GM21825 (cell line): ENCODE measurements at regions not wholly inside any gene's neighbourhood (a gene's known extent, or its start where the extent isn't known, plus 50 kb on each side); places are given as distances from the start of the nearest gene placed in this dataset.

Source experiments
- ATAC-seq: cut with Tn5 transposase; IDR thresholded peaks from one replicate; pipeline ENCODE4 v1.9.1; 2021; ENCODE audit warnings: mild to moderate bottlenecking, moderate library complexity; ENCODE audit not compliant: unreplicated experiment

DNA sequence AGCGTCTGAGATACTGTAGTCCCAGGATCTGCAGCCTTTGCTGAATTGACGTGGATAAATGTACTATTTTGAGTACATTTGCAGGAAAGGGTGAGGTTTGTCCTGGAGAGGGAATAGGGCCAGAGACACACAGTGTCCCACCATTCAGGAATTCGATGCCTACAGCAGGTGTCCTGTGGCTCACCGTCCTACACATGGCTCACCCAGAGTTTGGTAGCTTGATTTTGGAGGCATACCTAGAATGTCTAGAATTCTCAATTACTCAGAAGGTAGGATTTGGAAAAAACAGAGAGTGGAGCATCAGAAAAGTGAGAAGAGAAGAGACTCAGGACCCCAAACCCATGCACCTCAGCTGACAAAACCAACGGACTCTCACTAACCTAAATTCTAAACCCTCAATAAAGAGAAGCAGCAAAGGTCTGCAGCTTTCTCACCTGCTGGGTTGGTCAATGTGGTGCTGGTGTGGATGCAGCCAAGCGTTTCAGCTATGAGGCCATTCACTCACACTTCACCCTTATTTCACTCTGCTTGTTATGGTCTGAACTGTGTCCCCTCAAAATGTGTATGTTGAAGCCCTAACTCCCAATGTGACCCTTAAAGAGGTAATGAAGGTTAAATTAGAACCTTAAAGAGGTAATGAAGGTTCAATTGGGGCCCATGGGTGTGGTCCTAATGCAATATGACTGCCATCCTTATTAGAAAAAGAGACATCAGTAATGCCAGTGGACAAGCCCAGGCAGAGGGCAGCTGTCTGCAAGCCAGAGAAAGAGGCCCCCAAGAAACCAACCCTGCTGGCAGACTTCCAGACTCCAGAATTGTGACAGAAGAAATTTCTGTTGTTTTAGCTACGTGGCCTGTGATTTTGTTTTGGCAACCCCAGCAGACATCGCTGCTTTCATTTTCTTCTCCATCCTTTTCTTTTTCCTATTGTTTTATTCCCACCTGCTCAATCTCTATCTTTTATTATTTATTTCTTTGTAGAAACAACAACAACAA lies 187.8 kb downstream of the SNX19 start:
- no peak for ATAC-seq

DNA sequence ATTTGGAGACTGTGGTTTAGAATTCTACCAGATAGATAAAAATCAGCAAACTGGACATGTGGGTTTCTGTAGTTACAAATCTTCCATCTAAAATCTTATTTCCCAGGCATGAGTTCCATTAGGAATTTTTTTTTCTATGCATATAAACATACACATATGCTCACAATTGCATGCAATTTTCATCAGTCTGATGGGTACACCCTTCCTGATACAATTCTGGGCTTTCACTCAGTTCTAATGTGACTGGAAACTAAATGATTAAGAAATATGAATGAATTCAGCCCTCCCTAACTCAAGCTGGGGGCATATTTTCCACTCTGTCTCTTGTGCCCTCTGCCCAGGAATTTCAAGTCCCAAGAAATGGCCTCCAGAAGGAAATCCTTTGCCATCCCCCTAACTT lies 187.1 kb downstream of the SNX19 start:
- ATAC-seq = no peak

DNA sequence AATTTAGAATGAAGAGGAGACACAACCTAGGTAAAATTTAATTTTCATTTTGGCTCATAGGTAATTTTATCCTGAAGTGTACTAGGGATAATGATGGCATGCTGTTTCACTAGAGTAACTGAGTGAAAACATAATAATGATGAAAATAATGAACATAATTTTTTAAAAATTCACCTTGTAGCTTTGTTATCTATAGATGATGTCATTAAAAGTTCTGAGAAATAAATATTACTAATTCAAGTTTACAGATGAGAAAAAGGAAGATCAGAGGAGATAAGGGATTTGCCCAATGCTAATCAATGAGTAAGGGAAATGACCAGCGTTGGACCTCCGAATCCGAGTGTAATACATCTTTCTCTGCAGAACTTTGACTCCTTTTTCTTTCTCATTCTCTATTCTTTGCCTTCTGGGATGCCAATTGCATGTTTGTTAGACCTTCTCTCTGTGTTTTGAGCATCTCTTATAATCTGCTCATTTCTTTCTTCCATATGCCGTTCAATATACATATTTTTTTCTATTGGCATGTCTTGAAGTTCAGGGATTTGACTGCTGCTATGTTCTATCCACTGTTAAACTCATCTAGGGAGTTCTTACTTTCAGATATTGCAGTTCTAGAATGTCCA lies 186.5 kb downstream of the SNX19 start:
- no peak for ATAC-seq

DNA sequence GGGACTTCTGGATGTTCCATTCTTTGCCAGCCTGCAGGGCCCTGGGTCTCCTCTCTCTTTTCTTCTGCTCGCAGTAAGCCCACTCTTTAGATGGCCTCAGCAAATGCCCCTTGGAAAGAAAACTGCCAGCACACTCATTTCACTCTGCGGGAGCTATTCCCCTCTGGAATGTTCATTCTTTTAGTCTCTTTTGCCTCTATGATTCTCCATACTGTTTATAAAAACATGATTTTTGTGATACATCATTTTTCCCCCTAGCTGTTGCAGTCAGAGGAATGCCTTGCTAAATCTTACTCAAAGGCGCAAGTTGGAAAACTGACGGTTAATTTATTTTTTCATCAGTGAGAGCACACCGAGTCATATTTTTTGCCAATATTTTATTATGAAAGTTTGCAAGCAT lies 184.9 kb downstream of the SNX19 start:
- ATAC-seq = no peak

DNA sequence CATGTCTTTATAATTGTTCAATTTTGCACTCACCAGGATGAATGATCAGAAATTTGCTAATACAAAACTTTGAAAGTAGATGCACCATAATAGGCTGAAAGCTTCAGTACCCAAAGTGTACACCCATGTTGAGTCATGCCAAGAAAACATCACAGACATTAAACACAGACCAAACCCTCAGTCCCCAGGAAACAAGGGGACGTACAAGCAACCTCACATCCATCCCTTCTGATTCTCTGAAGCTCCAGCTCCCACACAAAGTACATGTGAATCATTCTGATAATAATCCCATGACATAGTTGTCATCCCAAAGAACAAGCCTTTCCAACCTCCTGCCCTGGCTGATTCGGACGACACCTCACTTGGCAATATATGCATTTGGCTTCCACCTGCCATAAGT lies 183.8 kb downstream of the SNX19 start:
- ATAC-seq = no peak

DNA sequence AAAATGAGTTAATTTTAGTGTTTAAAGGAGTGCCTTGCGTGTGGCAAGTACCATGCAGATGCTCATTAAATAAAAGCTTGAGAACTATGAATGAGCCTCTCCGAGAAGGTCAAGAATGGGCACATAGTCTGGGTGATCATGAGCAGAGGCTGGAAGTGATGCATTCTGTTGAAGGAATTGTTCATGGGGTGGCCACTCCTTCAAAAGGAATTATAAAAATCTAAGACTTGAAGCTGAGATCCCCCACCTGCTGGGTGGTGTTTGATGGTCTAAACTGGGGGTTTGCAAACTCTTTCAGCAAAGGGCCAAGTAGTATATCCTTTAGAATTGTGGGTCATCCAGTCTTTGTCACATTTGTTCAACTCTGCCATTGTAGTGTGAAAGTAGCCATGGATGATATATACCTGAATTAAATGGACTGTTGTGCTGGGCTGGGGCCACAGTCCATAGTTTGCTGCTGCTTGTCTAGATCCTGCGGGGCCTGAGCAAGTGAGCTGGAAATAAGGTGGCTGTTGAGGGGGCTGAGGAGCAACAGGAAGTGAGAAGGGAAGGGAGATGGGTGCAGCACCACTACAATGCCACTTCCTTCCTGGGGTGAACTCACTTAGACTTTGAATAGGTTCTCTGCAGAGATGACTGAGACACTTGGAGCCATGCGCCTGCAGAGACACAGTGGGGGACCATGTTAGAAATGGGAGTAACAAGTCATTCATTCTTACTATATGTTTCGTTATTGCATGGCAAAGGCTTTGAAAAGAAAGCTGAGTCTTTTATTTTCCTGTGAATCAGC lies 179.0 kb downstream of the SNX19 start:
- no peak for ATAC-seq

DNA sequence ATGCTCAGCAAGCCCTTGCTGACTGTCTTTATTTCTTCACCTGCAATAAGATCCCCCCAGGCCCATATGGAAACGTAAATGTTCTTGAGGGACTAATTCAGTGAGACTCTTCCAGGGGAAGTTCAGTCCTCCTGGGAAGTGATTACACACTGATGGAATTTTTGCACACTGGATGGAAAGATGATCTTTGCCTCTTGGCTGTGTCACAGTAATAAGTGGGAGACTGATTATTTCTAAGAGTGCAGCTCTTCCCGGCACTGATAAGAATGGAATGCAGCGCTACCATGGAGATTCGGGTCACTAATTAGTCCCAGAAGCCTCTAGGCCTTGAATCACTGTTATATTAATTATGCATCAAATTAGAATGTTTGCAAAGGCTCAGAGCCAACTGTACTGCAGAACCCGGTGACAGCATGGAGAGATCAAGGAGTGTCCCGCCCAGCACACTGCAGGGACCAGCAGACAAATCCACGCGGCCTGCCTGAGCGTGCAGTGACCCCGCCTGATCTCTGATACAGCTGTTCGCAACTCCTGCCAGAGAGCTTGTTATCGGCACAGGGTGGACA lies 178.3 kb downstream of the SNX19 start:
- ATAC-seq = no peak

DNA sequence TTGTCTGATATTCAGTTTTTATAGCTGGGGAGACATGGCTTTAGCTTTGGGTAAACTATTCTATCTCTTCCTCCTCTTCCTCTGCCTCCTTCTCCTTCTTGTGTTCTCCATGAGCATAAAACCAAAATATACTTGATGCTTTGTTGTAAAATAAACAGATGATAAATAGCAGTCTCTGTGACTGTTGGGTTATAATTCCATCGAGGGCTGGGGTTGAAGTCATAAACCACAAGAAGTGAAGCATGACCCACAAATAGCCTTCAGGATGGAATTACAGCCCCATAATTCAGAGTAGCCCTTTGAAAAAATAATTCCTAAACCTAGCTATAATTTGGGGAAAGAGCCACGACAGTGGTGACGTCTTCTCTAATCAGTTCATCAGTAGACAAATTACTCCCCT lies 177.7 kb downstream of the SNX19 start:
- no peak for ATAC-seq

DNA sequence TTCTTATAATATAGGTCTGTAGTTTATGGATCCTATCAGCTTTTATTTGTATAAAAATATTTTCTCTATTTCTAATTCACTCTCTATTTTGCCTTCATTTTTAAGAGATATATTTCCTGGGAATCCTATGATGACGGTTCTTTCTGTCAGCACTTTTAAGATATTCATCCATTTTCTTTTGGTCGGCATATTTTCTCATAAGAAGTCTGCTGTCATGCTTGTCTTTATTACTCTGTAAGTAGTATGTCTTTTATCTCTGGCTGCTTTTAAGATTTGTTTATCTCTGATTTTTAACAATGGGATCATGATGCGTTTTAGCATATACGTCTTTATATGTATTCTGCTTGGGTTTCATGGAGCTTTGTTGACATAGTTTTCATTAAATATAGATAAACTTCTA lies 175.5 kb downstream of the SNX19 start:
- ATAC-seq = no peak

DNA sequence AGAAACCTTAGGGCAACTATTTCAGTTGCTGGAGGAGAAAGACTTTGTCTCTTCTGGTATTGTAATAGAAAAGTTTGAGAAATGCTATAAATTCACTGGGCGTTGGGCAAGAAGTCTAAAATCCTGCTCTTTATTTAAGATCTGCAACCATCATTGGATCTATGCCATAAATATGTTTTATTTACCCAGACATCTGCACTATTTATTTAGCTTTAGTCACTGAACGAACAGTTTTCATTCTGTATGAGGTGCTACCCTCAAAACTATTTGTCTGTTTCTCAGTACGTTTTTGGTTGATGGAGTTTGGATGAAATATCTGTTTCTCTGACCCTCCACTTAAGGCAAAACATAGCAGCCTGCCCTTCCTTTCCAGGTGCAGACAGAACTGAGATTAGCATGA lies 171.5 kb downstream of the SNX19 start:
- ATAC-seq = no peak

DNA sequence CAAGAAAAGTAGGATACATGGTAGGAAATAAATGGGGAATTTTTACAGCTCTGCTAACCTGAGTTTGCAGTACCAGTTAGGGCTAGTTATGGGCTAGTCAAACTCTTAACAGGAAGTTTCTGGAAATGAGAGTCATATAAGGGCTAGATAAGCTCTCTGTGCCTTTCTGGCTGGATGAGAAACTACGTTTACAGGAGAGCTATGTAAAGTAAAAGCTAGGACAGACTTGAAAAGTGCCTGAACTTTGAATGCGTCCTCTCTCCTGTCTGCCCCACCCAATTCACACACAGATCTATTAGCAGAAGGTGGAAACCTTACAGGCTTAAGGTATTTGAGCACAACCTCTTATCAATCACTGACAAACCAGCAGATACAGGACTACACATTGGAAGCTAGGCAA lies 167.1 kb downstream of the SNX19 start:
- ATAC-seq = no peak

DNA sequence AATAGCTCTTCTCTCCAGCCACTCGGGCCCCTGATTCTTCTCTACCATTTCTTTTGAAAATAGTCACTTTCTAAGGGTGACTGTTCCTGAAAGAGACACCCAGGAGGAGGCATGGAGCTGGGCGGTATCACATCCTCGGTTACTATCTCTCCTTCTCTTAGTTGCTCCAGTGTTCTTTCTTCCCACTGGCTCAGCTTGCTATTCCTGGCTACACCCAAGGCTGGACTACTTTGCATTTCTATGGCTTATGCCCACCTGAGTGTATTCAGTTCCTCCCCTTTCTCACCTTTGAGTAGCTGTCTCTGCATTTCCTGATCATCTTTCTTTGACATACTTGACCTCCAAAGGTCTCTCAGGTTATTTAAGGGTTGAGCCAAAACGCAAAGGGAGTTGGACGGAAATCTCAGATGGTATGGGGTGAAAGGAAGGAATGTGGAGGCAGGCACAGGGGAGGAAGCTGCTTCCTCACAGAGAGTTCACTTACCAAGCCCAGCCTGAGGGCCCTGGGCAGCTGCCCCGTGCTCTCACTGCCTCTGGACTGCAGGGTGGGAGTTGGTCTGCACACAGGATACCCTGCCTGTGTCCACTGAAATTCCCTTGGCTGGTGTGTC lies 155.7 kb downstream of the SNX19 start:
- no peak for ATAC-seq

DNA sequence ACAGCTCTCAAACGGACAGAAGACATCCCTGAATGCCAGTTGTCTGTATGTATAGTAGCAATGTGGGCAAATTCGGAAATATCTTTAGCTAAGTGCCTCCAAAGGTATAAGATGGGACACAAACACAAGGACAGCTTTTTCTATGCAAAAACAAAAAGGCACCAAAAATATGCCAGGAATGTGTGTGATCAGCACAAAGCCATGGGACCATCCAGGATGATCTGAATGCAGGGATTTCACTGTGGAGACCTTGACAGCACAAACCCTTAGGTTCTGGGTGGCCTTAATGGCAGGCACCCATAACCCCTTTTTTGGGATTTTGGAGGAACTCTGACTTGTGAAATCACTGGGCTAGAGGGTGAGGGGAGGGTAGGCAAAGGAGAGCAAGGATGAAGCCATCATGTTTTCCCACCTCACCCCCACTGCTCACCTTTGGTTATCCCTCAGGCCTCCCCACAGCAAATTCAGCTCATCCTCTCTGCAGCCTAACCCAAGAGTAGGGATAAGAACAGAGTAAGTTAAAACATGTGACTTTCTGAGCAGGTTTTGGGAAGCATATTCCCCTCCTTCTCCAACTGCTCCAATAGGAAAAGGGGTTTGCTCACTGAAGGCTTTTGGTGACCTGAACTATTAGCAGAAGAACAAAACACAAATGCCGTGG lies 154.6 kb downstream of the SNX19 start:
- ATAC-seq = no peak

DNA sequence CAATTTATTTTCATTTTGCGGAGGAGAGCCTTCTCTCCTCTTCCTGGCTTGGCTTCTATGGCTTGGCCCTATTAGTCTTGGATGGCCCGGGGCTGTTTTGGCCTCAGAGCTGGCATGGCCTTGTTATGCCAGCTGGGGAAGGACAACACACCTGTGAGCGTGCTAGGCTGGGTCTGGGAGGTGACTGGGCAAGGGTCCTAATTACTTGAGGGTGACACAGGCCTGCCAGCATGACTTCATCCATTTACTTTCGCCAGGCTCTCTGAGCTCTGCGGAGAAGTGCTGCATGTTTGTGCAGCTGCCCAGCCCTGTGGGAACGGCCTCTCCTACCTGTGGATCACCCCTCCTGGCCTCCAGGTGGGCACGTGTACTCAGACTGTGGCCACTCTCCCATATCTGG lies 153.6 kb downstream of the SNX19 start:
- no peak for ATAC-seq

DNA sequence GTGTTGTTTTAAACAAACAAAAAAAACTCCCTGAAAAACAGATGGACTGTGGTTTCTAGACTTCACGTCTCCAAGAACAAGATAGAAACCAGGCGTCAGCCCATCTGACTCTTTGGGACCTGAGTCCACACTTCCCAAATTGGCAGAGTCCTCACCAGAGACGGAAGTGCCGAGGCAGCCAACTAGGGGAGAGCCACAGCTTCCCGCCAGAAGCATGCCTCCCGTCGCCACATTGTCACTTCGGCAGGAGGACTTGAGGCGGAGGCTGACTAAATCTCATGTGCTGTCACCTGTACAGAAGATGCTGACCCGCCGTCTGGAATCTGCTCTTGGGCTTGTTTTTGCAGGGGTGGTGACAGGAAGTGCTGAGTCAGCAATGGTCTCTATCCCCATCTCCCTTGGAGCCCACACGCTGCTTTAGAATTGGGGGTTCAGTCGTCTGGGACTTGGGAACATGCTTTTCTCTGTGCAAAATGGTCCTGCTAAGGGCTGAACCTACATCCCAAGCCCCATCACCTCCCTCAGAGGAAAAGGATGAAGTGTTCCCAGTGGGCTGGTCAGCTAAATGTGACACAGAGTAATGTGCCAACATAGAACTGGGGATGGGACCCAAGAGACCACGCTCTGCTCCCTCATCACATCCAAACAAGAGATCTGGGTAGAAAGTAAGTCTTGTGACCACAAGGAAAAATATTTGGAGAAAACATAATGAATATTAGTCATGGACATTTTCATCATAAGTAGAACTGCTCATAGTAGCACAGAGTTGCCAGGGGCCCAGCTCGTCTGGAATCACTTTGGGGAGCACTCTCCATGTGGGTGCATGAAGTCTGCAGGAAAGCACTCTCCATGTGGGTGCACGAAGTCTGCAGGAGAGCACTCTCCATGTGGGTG lies 152.9 kb downstream of the SNX19 start:
- ATAC-seq = no peak

DNA sequence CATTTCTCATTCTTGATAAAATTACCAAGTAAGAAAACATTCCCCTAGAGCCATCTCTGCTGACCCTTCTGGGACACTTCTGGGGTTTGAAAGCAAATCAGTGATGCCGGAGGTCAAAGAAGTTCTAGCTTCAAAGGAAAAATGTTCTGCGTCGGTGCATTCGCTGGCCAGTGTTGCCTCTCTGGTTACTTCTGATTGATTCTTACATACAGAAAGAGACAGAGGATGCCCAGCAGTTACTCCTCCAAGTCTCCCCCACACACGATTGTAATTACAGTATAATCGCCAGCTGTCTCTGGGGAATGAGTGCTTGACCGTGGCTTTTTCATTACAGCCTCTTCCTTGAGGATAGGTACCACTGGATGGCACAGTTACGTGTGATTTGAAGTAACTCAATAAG lies 150.9 kb downstream of the SNX19 start:
- no peak for ATAC-seq

DNA sequence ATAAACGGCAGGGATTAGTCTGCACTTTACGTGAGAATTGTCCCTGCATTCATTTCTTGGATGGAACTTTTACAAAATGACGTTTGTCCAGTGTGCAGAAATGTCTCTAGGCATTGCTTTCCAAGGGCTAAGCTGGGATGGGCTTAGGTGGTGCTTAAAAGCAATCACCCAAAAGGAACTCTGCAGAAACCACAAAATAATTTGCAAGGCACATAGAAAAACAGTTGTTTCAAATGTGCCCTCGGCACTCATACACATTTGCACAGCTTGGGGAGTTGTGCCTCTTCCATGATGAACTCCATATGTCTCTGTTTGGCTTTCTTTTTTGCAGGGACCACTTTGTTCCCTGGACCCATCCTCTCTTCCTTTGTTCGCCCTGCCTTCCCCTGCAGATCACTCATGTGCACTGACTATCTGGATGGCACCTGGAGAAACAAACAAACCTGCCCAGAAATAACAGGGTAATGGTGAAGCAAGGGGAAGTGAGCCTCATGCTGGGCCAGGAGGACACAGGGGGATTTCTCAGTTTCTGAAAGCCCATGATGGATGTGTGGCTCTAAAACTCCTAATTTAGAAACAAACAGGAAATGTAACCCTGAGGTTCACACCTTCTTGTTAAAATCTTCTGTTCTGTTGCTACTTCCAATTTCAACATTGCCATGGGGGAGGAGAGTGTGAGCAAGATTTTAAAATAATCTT lies 150.2 kb downstream of the SNX19 start:
- ATAC-seq = peak; percentile 79

DNA sequence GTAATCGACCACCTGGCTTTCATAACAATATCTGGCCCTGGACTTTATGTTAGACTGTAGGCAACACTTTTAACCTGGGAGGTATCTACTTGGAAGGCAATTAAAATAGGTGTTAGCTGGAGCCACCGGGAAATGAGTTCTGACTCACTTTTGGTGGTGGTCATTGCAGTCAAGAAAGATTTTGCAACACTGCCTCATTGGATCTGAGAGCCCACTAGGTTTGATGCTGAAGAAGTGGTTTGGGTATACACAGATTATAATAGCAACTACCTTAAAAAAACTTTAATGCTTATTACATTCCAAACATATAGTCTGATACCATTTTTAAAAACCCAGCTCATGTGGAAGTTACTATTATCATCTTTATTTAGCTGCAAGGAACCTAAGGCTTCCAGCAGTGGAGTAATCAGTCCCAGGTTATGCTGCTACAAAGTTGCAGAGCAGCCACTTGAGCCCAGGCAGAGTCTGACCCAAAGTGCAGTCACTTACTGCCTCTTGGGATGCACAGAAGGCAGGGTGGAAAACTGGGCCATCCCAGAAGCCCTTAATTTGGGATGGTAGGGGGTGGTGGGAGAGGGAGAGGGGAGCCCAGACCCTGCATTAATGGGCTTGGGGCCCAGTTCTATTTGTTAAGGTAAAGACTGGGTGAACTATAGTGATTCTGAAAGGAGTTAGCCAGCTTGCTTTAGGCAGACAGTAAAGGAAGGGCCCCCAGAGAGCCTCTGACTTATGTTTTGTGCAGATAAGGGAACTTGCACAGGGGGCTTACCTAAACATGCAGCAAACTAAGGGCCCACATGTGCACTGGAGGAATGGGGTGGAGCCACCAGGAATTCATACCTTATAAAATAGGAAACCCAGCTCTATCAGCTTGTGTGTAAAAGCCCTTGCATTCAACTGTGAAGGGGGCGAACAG lies 149.4 kb downstream of the SNX19 start:
- ATAC-seq = peak; percentile 8
